GM18909 (cell line): ENCODE measurements at regions not wholly inside any gene's neighbourhood (a gene's known extent, or its start where the extent isn't known, plus 50 kb on each side); places are given as distances from the start of the nearest gene placed in this dataset.
"Not testable (repeated sequence)": the region's sequence is repeated elsewhere in the genome, so short reads cannot be mapped to it uniquely, and the experiment has no call there.

Experiments used
- ATAC-seq: cut with Tn5 transposase; IDR thresholded peaks from one replicate; pipeline ENCODE4 v1.9.1; 2021; ENCODE audit warnings: mild to moderate bottlenecking; ENCODE audit not compliant: unreplicated experiment, poor library complexity

GRCh38 chr7:91397612-91398011 is 133.4 kb downstream of the FZD1 start:
- no peak for ATAC-seq

DNA sequence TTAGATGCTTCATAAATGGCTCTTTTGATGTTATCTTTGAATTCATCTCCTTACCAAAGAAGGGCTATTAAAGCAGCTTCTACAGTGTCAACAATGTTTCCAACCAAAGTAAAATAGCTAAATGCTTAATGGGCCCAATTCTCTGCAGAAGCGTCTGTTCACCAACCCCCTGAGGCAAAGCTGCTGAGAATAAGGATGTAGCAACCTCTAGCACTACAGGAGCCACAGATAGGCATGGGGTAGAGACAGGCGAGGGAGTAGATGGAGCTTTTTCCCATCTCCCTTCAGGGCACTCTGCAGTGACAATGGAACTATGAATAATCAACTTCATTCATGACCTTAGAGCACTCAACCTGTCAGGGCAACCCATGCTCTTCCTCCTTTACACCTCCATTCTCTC is 134.1 kb downstream of the FZD1 start:
- ATAC-seq: no peak

- ATAC-seq: no peak
Observed at GRCh38 chr7:91405092-91405788, 141.0 kb downstream of the FZD1 start.

- ATAC-seq: not testable (repeated sequence)
Observed at GRCh38 chr7:91405873-91406272, 141.6 kb downstream of the FZD1 start.

- ATAC-seq: no peak
Observed at GRCh38 chr7:91407942-91408341, 143.7 kb downstream of the FZD1 start.

DNA sequence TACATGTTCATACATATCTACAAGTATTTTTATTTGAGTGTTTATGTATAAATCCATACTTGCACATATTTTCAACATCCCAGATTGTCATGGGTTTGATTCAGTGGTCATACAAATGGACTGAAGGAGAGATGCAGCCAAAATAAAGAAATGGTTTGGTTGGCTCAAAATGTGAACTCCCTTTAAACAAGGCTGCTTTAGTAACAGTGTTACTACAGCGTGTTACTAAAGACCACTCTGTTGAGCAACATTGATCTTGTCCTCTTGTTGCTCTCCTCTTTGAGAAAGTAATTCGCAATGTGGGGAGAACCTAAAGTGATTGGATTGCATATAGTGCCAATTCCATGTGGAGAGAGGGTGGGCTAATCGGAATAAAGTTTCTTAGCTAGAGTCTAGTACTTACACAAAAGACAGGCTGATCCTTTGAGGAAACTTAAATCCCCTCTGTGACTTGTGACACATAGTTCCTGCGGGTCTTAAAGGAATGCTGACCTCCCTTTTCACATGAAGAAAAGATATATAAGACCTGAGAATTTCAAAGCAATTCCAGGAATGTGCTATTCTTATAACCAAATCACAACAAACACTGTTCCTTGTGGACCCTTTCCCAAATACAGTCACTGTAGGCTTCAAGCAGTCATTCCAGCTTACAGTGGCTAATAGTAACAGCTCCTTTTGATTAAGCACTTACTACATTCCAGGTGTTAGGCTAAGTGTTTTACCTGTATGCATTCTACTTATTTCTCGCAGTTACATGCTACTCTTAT is 144.3 kb downstream of the FZD1 start:
- no peak for ATAC-seq

GRCh38 chr7:91411060-91411459 is 146.8 kb downstream of the FZD1 start:
- ATAC-seq: no peak

- no peak for ATAC-seq
Observed at GRCh38 chr7:91412298-91412697, 148.1 kb downstream of the FZD1 start.

- no peak for ATAC-seq
Observed at GRCh38 chr7:91414734-91415133, 150.5 kb downstream of the FZD1 start.

DNA sequence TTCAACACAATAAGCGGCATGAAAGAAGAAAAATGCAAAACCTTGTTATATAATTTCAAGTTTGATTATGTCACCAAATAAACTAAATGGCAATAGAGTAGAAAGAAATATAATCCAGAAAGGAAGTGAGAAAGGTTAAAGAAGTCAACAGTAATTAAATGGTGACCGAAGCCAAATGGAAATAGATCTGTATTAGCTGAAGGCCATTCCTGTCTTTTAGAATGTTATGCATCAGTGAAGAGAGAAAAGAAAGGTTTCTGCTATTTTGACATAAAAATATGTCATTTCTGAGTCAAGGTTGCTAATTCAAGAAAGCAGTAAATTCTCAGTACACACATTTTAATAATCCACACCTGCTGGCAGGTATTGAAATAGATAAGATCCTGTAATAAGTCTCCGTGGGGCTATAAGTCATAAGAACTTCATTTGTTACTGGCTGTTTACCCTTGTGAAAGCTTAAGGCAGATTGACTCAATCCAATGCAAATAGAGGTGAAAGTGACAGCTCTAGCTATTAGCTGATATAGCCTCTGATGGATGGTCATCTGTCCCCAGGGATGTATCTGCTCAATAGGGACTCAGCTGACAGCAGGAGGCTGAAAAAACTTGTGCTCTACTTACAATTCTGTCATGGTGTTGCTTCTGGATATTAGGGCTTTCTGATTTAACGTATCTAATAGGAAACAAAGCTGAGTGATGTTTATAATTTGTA is 152.1 kb downstream of the FZD1 start:
- ATAC-seq: no peak

GRCh38 chr7:91420606-91421005 is 156.4 kb downstream of the FZD1 start:
- ATAC-seq: no peak

DNA sequence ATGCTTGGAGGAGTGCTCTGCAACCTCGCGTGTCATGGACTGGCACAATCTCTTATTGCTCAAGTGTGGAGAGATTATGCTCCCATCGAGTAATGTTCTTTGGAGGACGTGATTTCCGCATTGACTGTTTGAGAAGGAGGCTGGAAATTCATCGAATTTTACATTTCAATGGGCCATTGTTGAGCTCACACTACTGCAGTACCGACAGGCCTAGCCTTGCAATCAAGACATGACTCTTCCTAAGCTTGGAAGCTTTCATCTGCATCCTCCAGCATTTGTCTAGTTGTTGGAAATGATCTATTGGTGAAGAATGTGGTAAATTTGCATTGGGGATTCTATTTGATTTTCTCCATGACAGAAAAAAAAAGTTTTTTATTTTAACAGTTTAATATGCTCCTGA is 156.8 kb downstream of the FZD1 start:
- no peak for ATAC-seq

DNA sequence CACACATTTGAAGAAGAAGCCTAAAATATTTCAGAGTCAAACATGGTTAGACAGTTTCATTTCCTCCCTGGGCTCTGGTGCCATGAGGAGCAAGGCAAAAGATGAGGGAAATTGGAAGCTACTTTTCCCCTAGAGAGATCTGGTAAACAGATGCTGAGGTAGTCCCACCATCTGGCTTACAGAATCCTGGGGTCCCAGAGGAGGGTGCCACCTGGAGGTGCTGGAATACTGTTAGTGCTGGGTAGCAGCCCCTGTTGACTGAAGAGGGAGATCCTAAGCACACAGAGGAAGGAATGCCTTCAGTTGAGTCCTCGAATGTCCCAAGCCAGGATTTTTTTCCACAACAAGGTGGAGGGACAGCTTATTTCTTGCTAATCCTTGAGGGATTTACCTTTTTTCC is 160.1 kb downstream of the FZD1 start:
- no peak for ATAC-seq

DNA sequence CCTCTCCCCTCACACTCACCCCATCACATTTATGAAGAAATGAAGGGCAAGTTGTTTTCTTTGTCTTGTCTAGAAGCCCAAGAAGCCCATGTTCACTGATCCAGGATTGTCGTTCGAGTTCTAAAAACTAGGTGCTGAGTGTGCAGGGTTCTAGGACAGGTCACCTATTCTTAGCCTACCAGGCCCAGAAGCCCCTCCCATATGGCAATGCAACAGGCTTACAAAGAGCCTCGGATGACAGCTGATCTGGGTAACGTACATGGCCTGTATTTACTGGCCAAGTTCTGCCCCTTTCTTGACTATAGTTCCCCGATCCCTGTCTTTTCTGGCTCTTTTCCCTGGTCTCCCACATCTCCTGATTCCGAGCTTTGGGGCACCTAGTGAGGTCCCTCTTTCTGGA is 160.9 kb downstream of the FZD1 start:
- ATAC-seq: no peak

GRCh38 chr7:91427051-91427450 is 162.8 kb downstream of the FZD1 start:
- ATAC-seq: no peak

- ATAC-seq: no peak
Observed at GRCh38 chr7:91431601-91432000, 167.4 kb downstream of the FZD1 start.

DNA sequence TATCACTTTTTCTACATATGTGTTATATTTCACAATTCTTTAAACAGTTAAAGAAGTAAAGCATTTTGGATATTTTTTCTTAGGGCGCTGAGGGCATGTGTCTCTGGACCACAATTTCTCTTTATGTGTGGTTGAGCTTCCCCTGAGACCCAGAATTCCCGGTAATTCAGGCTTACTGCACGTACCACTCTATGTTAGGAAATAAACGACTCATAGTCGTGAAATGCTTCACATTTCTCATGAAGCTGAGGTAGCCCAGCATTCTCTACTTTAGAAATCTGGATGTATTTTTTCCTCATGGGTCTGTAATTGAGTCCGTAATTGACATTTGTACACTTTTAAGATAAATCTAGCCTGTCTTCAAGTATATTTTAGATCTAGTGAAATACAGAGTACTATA is 170.6 kb downstream of the FZD1 start:
- no peak for ATAC-seq

DNA sequence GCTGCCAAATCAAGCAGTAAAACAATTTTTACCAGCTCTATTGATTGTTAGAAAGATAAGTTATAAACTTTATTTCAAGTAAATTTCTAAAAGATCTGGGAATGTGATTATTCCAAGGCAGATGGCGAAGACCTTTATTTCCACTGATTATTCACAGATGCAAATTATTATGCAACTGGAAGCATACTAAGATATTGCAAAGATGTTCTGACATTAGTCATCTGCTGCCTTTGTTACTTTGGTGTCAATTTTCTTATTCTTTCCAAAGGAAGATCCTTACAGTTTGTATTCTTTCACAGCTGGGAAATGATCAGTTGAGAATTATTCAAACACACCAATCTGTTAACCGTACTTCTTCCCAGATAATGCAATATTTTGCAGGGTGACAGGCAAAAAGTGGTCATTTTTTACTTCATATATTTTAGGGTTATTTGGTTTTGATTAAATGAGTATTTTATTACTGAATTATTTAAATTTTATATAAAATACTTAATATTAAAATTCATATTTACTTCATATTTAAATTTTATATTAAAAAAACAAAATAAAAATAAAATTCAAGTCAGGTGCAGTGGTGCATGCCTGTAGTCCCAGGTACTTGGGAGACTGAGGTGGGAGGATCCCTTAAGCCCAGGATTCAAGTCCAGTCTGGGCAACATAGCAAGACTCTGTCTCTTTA is 171.3 kb downstream of the FZD1 start:
- no peak for ATAC-seq

- no peak for ATAC-seq
Observed at GRCh38 chr7:91436655-91437054, 172.4 kb downstream of the FZD1 start.

DNA sequence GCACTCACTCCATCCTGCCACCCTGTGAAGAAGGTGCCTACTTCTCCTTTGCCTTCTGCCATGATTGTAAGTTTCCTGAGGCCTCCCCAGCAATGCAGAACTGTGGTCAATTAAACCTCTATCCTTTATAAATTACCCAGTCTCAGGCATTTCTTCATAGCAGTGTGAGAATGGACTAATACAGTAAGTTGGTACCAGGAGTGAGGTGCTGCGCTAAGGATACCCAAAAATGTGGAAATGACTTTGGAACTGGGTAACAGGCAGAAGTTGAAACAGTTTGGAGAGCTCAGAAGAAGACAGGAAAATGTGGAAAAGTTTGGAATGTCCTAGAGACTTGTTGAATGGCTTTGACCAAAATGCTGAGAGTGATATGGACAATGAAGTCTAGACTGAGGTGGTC is 176.0 kb downstream of the FZD1 start:
- ATAC-seq: not testable (repeated sequence)

- ATAC-seq: no peak
Observed at GRCh38 chr7:91443862-91444261, 179.6 kb downstream of the FZD1 start.
